DND-41 (cell line): ENCODE measurements at regions not wholly inside any gene's neighbourhood (a gene's known extent, or its start where the extent isn't known, plus 50 kb on each side); places are given as distances from the start of the nearest gene placed in this dataset.

Source experiments
- ATAC-seq: fragments of 200-7000 bp; cut with Tn5 transposase; 3 replicates; pipeline ENCODE4 v1.9.1; 2021; ENCODE audit warnings: low read depth; ENCODE audit not compliant: insufficient read depth
- DNase-seq: peaks from one replicate; pipeline ENCODE4 v3.0.0-alpha.2; 2020
- H2AFZ ChIP-seq: 2 replicates; pipeline ENCODE4 v1.6.0; 2012; ENCODE audit warnings: low read depth, low read length
- H3K27ac ChIP-seq: 2 replicates; pipeline ENCODE4 v1.5.1; 2012; ENCODE audit warnings: low read length, inconsistent platforms
- H3K27me3 ChIP-seq: fragments of 200-600 bp; sonication (generic); 2 replicates; pipeline ENCODE4 v1.6.0; 2012; ENCODE audit warnings: low read length, mild to moderate bottlenecking, inconsistent platforms; ENCODE audit not compliant: insufficient read depth, poor library complexity
- H3K36me3 ChIP-seq: 2 replicates; pipeline ENCODE4 v1.5.1; 2012; ENCODE audit warnings: low read length, inconsistent platforms; ENCODE audit not compliant: insufficient read depth
- H3K4me1 ChIP-seq: 2 replicates; pipeline ENCODE4 v1.5.1; 2012; ENCODE audit warnings: mild to moderate bottlenecking, low read length; ENCODE audit not compliant: insufficient read depth
- H3K4me2 ChIP-seq: 2 replicates; pipeline ENCODE4 v1.6.0; 2012; ENCODE audit warnings: mild to moderate bottlenecking, moderate library complexity, low read length, inconsistent platforms; ENCODE audit not compliant: insufficient read depth
- H3K4me3 ChIP-seq, 2 experiments: fragments of 200-600 bp in 1 of 2; shearing (Covaris generic) in 1 of 2; 2 replicates each; pipeline ENCODE4 v1.5.1; 2012 to 2016; ENCODE audit warnings: inconsistent platforms in 2 of 2, low read length in 2 of 2, mild to moderate bottlenecking in 2 of 2, low read depth in 1 of 2, moderate library complexity in 1 of 2
- H3K79me2 ChIP-seq: 2 replicates; pipeline ENCODE4 v1.6.0; 2012; ENCODE audit warnings: low read length, inconsistent platforms; ENCODE audit not compliant: insufficient read depth
- H3K9ac ChIP-seq: 2 replicates; pipeline ENCODE4 v1.6.0; 2012; ENCODE audit warnings: low read depth, mild to moderate bottlenecking, inconsistent platforms, low read length, moderate library complexity
- H3K9me3 ChIP-seq: 2 replicates; pipeline ENCODE4 v1.5.1; 2012; ENCODE audit warnings: low read length, moderate library complexity, mild to moderate bottlenecking, inconsistent platforms; ENCODE audit not compliant: insufficient read depth, severe bottlenecking
- H4K20me1 ChIP-seq: 2 replicates; pipeline ENCODE4 v1.6.0; 2012; ENCODE audit warnings: low read length; ENCODE audit not compliant: insufficient read depth
- CTCF ChIP-seq: IDR thresholded peaks from 2 replicates; pipeline ENCODE4 v1.5.1; 2012; ENCODE audit warnings: borderline replicate concordance, low read length, moderate library complexity, mild to moderate bottlenecking; ENCODE audit not compliant: poor library complexity, severe bottlenecking; ENCODE audit errors: extremely low read depth
- EZH2 ChIP-seq: IDR thresholded peaks from 3 replicates; pipeline ENCODE4 v1.6.1; 2012; ENCODE audit warnings: borderline replicate concordance, low read depth, mild to moderate bottlenecking, moderate library complexity, low read length, inconsistent platforms; ENCODE audit not compliant: severe bottlenecking

- no peaks in the 10 kb centered on the region for H3K36me3 ChIP-seq
- ATAC-seq (no peak), DNase-seq (no peak)
- H3K27me3 ChIP-seq: no peaks in the 10 kb centered on the region
- no peaks in the 10 kb centered on the region for H4K20me1 ChIP-seq
- no peak overlapping the region for H3K9ac ChIP-seq
- H3K4me1 ChIP-seq: peaks cover 56% of the 10 kb centered on the region
- no peak overlapping the region for H2AFZ ChIP-seq
- no peaks in the 10 kb centered on the region for H3K79me2 ChIP-seq
- no peak overlapping the region for H3K4me3 ChIP-seq
- no peaks in the 10 kb centered on the region for H3K9me3 ChIP-seq
- TF ChIP-seq EZH2: no peak
- TF ChIP-seq CTCF: no peak
- no peak overlapping the region for H3K4me2 ChIP-seq
- H3K27ac ChIP-seq: peak overlapping the region; percentile 88
Measured at GRCh38 chr1:181151378-181152326, 63.2 kb downstream of the IER5 start.

- Histone ChIP-seq H2AFZ (no peak overlapping the region), H3K9me3 (no peaks in the 10 kb centered on the region), H3K4me1 (peaks cover 59% of the 10 kb centered on the region), H3K27ac (peak overlapping the region; percentile 11; the same call in 1 of the 2 replicates), H3K36me3 (no peaks in the 10 kb centered on the region), H3K4me3 (no peak overlapping the region), H4K20me1 (no peaks in the 10 kb centered on the region), H3K9ac (no peak overlapping the region), H3K27me3 (no peaks in the 10 kb centered on the region), H3K79me2 (no peaks in the 10 kb centered on the region), H3K4me2 (no peak overlapping the region)
- no peak for TF ChIP-seq EZH2
- peak; percentile 4 for TF ChIP-seq CTCF
- ATAC-seq: peak; percentile 18
- DNase-seq: peak; percentile 70
Measured at GRCh38 chr1:181152892-181153633, 64.6 kb downstream of the IER5 start.

- Histone ChIP-seq H4K20me1 (no peaks in the 10 kb centered on the region), H3K9ac (no peak overlapping the region), H3K36me3 (no peaks in the 10 kb centered on the region), H3K27ac (no peak overlapping the region), H3K4me3 (no peak overlapping the region), H3K9me3 (no peaks in the 10 kb centered on the region), H3K79me2 (no peaks in the 10 kb centered on the region), H3K4me2 (no peak overlapping the region), H3K27me3 (no peaks in the 10 kb centered on the region), H3K4me1 (peaks cover 59% of the 10 kb centered on the region), H2AFZ (no peak overlapping the region)
- no peak for ATAC-seq
- TF ChIP-seq CTCF (no peak), EZH2 (no peak)
- no peak for DNase-seq
Measured at GRCh38 chr1:181153634-181153961, 65.1 kb downstream of the IER5 start.
